HEK293 (cell line): ENCODE measurements at regions not wholly inside any gene's neighbourhood (a gene's known extent, or its start where the extent isn't known, plus 50 kb on each side); places are given as distances from the start of the nearest gene placed in this dataset.
"Not testable (repeated sequence)": the region's sequence is repeated elsewhere in the genome, so short reads cannot be mapped to it uniquely, and the experiment has no call there.

ENCODE experiments used
- CTCF ChIA-PET: fragments of 350-600 bp; formaldehyde crosslinking; extraction: SDS; loops from one replicate; lab custom pipeline; 2021; ENCODE audit warnings: antibody characterized with exemption; lab: Yijun Ruan, JAX
- POLR2A ChIA-PET: fragments of 300-600 bp; formaldehyde crosslinking; extraction: SDS; loops from one replicate; lab custom pipeline; 2020; ENCODE audit warnings: antibody characterized with exemption, inconsistent platforms; lab: Yijun Ruan, JAX
- H3K27ac ChIP-seq: fragments of 200-500 bp; sonication (Bioruptor generic); 2 replicates; pipeline ENCODE4 v1.5.1; 2014; ENCODE audit warnings: low read depth, low read length, control low read depth, inconsistent platforms; ENCODE audit errors: extremely low read depth
- H3K36me3 ChIP-seq, 2 experiments: fragments of 200-500 bp in 1 of 2; sonication (Bioruptor generic) in 1 of 2; 1 replicate in 1 of 2; 2 replicates in 1 of 2; pipeline ENCODE4 v1.5.1; 2014 to 2017; ENCODE audit warnings: inconsistent platforms in 2 of 2, low read length in 2 of 2; ENCODE audit not compliant: control insufficient read depth in 2 of 2, insufficient read depth in 1 of 2
- H3K4me1 ChIP-seq: fragments of 200-500 bp; sonication (Bioruptor generic); 2 replicates; pipeline ENCODE4 v1.5.1; 2014; ENCODE audit warnings: mild to moderate bottlenecking, low read length, inconsistent platforms; ENCODE audit not compliant: control insufficient read depth, insufficient read depth
- H3K4me3 ChIP-seq: 2 replicates; pipeline ENCODE4 v1.5.1; 2011; ENCODE audit warnings: low read depth, mild to moderate bottlenecking, control low read depth, low read length, moderate library complexity
- H3K9me3 ChIP-seq: fragments of 200-500 bp; sonication (Bioruptor generic); 2 replicates; pipeline ENCODE4 v1.5.1; 2014; ENCODE audit warnings: low read depth, low read length, inconsistent platforms; ENCODE audit not compliant: control insufficient read depth, insufficient read depth
- ATF2 ChIP-seq: fragments of 450-650 bp; formaldehyde crosslinking; IDR thresholded peaks from 2 replicates; pipeline ENCODE4 v1.5.1; 2016; ENCODE audit warnings: missing biosample characterization, missing genetic modification characterization, low read depth
- SALL2 ChIP-seq: fragments of 450-650 bp; formaldehyde crosslinking; IDR thresholded peaks from 2 replicates; pipeline ENCODE4 v1.5.0; 2017; ENCODE audit warnings: missing biosample characterization, mild to moderate bottlenecking, missing genetic modification characterization, borderline replicate concordance
- TCF7L2 ChIP-seq: IDR thresholded peaks from 2 replicates; pipeline ENCODE4 v1.6.1; 2011; ENCODE audit warnings: low read depth, mild to moderate bottlenecking, inconsistent platforms, low read length, moderate library complexity, borderline replicate concordance
- YY1 ChIP-seq: fragments of 450-650 bp; formaldehyde crosslinking; IDR thresholded peaks from 2 replicates; pipeline ENCODE4 v1.5.1; 2018; ENCODE audit warnings: missing biosample characterization, missing genetic modification characterization
- ZNF214 ChIP-seq: fragments of 450-650 bp; formaldehyde crosslinking; IDR thresholded peaks from 2 replicates; pipeline ENCODE4 v1.5.1; 2017; ENCODE audit warnings: missing biosample characterization, mild to moderate bottlenecking, missing genetic modification characterization, borderline replicate concordance
- ZNF266 ChIP-seq: fragments of 450-650 bp; formaldehyde crosslinking; IDR thresholded peaks from 2 replicates; pipeline ENCODE4 v1.5.1; 2016; ENCODE audit warnings: missing biosample characterization, missing genetic modification characterization, low read depth
- ZNF354C ChIP-seq: fragments of 450-650 bp; formaldehyde crosslinking; IDR thresholded peaks from 2 replicates; pipeline ENCODE4 v1.5.1; 2016; ENCODE audit warnings: missing biosample characterization, missing genetic modification characterization, low read depth, borderline replicate concordance
- ZNF362 ChIP-seq: fragments of 450-650 bp; formaldehyde crosslinking; IDR thresholded peaks from 2 replicates; pipeline ENCODE4 v1.5.1; 2016; ENCODE audit warnings: missing biosample characterization, missing genetic modification characterization
- ZNF426 ChIP-seq: fragments of 450-650 bp; formaldehyde crosslinking; IDR thresholded peaks from 2 replicates; pipeline ENCODE4 v1.5.1; 2017; ENCODE audit warnings: missing biosample characterization, missing genetic modification characterization, mild to moderate bottlenecking, inconsistent platforms, moderate library complexity
- ZNF501 ChIP-seq: fragments of 450-650 bp; formaldehyde crosslinking; IDR thresholded peaks from 2 replicates; pipeline ENCODE4 v1.5.1; 2016; ENCODE audit warnings: missing biosample characterization, missing genetic modification characterization
- ZNF521 ChIP-seq: fragments of 450-650 bp; formaldehyde crosslinking; IDR thresholded peaks from 2 replicates; pipeline ENCODE4 v1.5.1; 2017; ENCODE audit warnings: missing biosample characterization, mild to moderate bottlenecking, missing genetic modification characterization
- ZNF621 ChIP-seq: fragments of 450-650 bp; formaldehyde crosslinking; IDR thresholded peaks from 2 replicates; pipeline ENCODE4 v1.5.1; 2017; ENCODE audit warnings: missing biosample characterization, missing genetic modification characterization
- ZNF626 ChIP-seq: fragments of 450-650 bp; sonication (Bioruptor Pico); formaldehyde crosslinking; IDR thresholded peaks from 2 replicates; pipeline ENCODE4 v1.5.1; 2018; ENCODE audit warnings: missing biosample characterization, missing genetic modification characterization, inconsistent platforms
- ZNF704 ChIP-seq: fragments of 450-650 bp; formaldehyde crosslinking; IDR thresholded peaks from 2 replicates; pipeline ENCODE4 v1.5.1; 2016; ENCODE audit warnings: missing biosample characterization, missing genetic modification characterization
- ZSCAN16 ChIP-seq: fragments of 450-650 bp; formaldehyde crosslinking; IDR thresholded peaks from 2 replicates; pipeline ENCODE4 v1.5.1; 2016; ENCODE audit warnings: missing biosample characterization, missing genetic modification characterization
- TF ChIP-seq, protein P1 (sequence below): fragments of 450-650 bp; formaldehyde crosslinking; IDR thresholded peaks from 2 replicates; pipeline ENCODE4 v1.5.1; 2017; ENCODE audit warnings: missing biosample characterization, mild to moderate bottlenecking, missing genetic modification characterization, moderate library complexity
- TF ChIP-seq, protein P2 (sequence below): IDR thresholded peaks from 2 replicates; pipeline ENCODE4 v1.6.1; 2011; ENCODE audit warnings: mild to moderate bottlenecking, low read depth, low read length, borderline replicate concordance

DNA sequence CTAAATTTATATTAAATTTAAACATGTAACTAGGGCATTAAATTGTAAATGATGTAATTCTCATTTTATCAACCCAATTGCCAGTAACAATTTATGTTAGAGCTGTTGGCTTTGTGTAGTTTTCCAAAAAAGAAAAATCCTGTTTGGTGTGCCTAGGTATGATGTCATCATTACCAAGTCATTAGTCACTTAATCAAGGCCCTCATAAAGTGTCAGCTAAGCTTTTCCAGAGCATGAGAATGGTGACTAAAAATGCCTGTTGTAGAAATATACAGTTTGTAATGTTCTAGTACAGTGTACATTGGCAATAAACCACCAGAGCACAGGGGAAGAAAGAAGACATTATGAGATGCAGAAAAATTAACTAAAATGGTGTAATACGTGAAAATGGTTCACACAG is 593.8 kb upstream of the ANKRD30A start:
- H3K4me3 ChIP-seq, result no peak overlapping the region
- no peak overlapping the region for H3K27ac ChIP-seq
- ChIA-PET CTCF (interaction anchor here (0.7 kb wide), 1 partner anchor 9 kb away, joined by 3 read pairs; no protein-coding TSS in a partner anchor), POLR2A (no interaction called here)
- H3K36me3 ChIP-seq, result no peaks in the 10 kb centered on the region
- H3K9me3 ChIP-seq, result no peaks in the 10 kb centered on the region
- H3K4me1 ChIP-seq, result no peaks in the 10 kb centered on the region
- peak; percentile 99 for TF ChIP-seq ZNF214
- peak; percentile 78; the same call in 1 of the 2 replicates for TF ChIP-seq ATF2
- TF ChIP-seq ZNF266 (tag by site-specific recombination), result no peak
- TF ChIP-seq ZSCAN16, result no peak

- CTCF ChIA-PET, result no interaction called here
These were observed 599.4 kb upstream of the ANKRD30A start for GRCh38 chr10:36526033-36526432.

DNA sequence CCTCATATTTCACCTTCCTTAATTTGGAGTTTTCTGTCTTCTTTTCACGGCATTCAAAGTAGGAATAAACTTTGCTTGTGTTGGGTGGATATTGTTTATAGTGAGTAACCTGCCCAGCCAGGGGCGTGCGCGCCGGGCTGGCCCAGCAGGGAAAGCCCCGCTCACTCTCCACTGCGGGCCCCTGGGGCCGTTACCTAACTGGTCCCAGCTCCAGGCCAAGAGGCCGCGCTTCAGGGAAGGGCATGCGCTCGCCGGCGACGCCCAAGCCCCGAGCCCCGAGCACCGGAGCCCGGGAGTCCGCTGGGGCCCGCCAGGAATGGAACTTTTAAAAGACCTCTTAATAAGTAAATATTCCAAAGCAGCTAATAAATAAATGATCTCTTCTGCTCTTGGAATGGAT is 601.3 kb upstream of the ANKRD30A start:
- H3K27ac ChIP-seq, POLR2A ChIA-PET, H3K9me3 ChIP-seq, H3K36me3 ChIP-seq, H3K4me1 ChIP-seq, CTCF ChIA-PET, H3K4me3 ChIP-seq: not testable (repeated sequence)

More at GRCh38 chr10:36526033-36526432, 599.4 kb upstream of the ANKRD30A start:
- Histone ChIP-seq H3K4me3 (no peak overlapping the region), H3K27ac (no peak overlapping the region), H3K4me1 (no peaks in the 10 kb centered on the region), H3K36me3 (no peaks in the 10 kb centered on the region)
- POLR2A ChIA-PET, result no interaction called here
- TF ChIP-seq ATF2 (no peak), ZNF501 (tag by site-specific recombination) (no peak), YY1 (tag by site-specific recombination) (no peak), ZNF521 (tag by site-specific recombination) (no peak)
- TF ChIP-seq, all 188 proteins: peak for 0
- H3K9me3 ChIP-seq, result no peaks in the 10 kb centered on the region

DNA sequence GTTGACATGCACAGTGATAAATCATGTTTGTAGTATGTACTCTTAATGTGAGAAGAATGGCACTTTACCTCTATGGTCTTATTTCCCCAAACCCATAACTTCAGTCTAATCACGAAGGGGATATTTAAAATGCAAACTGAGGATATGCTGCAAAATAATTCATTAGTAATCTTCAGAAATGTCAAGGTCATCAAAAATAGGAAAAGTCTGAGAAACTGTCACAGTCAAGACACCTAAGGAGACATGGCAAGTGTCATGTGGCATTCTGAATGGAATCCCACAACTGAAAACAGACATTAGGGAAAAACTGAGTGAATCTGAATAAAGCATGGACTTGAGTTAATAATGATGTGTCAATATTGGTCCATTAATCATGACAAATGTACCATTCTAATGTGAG is 605.5 kb upstream of the ANKRD30A start:
- ChIA-PET CTCF (no interaction called here), POLR2A (no interaction called here)
- Histone ChIP-seq H3K4me1 (no peaks in the 10 kb centered on the region), H3K4me3 (no peak overlapping the region), H3K36me3 (no peaks in the 10 kb centered on the region), H3K27ac (no peak overlapping the region), H3K9me3 (no peaks in the 10 kb centered on the region)
- TF ChIP-seq ZNF362 (tag by site-specific recombination) (no peak), ZNF704 (tag by site-specific recombination) (no peak), ZNF354C (tag by site-specific recombination) (no peak), ZNF426 (tag by site-specific recombination) (no peak), SALL2 (tag by site-specific recombination) (no peak), ZNF621 (no peak), ZNF626 (no peak), TCF7L2 (no peak)
- TF ChIP-seq, protein P1, sequence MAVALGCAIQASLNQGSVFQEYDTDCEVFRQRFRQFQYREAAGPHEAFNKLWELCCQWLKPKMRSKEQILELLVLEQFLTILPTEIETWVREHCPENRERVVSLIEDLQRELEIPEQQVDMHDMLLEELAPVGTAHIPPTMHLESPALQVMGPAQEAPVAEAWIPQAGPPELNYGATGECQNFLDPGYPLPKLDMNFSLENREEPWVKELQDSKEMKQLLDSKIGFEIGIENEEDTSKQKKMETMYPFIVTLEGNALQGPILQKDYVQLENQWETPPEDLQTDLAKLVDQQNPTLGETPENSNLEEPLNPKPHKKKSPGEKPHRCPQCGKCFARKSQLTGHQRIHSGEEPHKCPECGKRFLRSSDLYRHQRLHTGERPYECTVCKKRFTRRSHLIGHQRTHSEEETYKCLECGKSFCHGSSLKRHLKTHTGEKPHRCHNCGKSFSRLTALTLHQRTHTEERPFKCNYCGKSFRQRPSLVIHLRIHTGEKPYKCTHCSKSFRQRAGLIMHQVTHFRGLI (tag by site-specific recombination), result no peak
- TF ChIP-seq, protein P2, sequence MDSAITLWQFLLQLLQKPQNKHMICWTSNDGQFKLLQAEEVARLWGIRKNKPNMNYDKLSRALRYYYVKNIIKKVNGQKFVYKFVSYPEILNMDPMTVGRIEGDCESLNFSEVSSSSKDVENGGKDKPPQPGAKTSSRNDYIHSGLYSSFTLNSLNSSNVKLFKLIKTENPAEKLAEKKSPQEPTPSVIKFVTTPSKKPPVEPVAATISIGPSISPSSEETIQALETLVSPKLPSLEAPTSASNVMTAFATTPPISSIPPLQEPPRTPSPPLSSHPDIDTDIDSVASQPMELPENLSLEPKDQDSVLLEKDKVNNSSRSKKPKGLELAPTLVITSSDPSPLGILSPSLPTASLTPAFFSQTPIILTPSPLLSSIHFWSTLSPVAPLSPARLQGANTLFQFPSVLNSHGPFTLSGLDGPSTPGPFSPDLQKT, result no peak
